ENCODE measurements at regions not wholly inside any gene's neighbourhood (a gene's known extent, or its start where the extent isn't known, plus 50 kb on each side); places are given as distances from the start of the nearest gene placed in this dataset.

DNA sequence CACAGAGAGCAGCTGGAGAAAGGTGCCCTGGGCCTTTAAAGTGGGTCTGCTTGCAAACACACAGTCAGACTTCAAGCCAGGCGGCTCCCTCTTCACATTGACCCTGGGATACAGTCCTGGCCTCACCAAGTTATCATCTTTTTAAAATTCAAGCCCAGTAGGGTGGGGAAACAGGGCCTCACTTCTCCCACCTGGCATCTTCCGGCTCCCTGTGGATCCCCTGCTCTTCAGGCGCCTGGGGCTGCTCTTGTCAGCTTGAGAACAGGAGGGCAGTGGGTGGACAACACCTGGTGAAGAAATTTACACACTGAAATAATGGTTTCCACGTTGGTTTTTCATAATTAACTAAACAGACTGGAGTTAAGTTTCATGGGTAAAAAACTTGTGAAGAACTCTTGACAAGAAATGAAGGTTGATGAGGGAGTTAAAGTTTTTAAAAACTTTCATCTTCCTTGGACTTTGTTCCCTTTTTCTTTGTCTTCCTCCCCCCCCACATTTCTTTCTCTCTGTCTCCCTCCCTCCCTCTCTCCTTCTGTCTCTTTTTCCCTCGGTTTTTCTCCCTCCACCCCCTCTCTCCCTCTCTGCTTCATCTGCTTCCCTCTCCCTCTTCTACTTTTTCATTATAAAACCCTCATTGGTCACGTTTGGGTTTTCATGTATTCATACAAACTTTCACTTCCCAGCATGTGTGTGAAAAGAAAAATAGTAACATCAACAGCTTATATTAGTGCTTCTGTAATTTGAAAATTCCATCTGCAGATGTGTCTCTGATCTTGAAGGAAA is 219.6 kb downstream of the DMRT2 start:
- no peak for DNase-seq

DNA sequence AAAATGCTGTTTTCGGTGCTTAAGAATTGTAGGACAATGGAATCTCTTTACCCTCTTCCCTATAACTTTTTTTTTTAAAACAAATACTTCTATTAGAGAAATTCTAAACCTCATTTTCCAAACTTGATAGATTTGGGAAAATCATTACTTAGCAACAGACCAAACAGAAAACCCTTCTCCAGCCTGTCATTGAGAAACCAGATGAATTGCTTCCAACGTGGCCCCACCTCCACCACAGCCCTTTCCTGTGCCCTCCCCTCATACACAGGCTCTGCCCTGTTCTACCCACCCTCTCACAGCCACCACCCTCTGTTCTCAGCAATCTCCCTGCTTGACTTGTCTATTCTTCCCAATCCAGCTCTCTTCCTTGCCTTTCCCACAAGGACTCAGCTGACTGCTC is 221.2 kb downstream of the DMRT2 start:
- DNase-seq, result no peak

GRCh38 chr9:1271786-1272185 is 221.6 kb downstream of the DMRT2 start:
- DNase-seq, result no peak

DNA sequence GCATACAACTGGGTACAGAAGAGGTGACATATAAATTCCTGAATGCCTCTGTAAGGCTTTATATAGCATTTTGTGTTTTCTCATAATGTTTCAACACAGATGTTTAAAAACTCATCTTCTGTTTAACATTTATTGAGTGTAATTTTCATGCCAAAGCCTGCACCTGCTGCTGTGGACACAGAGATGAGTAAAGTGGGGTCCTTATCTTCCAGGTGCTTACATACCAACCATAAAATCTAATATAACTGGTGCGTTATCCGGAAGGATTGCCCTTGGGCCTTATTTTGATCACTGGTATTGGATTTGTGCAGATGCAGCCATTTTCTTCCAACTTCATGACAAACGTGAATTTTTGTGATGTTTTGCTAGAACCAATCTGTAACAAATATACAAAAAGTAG is 222.3 kb downstream of the DMRT2 start:
- DNase-seq, result no peak

- no peak for DNase-seq
Observed at GRCh38 chr9:1273859-1274258, 223.7 kb downstream of the DMRT2 start.

- DNase-seq, result no peak
Observed at GRCh38 chr9:1274334-1274733, 224.2 kb downstream of the DMRT2 start.

GRCh38 chr9:1276474-1276873 is 226.3 kb downstream of the DMRT2 start:
- no peak for DNase-seq

GRCh38 chr9:1284727-1285126 is 234.6 kb downstream of the DMRT2 start:
- no peak for DNase-seq

DNA sequence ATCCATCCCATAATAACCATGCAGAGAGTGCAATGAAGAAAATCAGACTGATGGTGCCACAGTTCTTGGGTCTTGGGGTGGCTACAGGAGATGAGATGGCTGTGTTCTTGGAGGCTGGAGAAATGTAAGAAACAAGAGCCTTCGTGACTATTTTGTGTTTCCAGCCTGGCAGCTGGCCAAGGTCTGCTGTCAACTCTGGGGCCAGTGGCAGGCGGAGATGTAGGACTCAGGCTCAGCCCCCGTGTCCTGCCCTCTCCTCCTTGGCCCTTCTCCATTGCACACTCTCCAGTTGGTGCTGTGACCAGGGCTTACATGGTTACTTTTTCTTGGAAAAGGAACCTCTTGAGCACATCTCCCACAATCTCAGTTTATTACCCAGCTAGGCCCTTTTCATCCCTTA is 235.4 kb downstream of the DMRT2 start:
- DNase-seq, result no peak

DNA sequence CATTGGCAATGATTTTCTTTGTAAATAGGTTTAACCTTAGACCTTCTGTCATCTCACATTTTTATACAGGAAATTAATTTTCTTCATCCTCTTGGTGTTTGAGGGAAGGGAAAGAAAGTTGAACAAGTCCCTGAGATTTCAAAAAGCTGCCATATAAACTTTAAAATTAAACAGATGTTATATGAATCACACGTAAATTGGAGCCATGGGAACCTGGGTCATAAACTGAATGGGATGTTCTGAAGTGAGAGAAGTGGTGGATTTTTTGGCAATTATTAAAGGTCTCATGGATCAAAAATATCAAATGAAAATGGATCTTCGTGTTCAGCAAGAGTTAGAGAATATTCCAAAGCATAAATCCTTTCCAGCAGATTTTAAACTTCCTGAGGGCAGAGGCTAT is 242.2 kb downstream of the DMRT2 start:
- DNase-seq, result no peak

DNA sequence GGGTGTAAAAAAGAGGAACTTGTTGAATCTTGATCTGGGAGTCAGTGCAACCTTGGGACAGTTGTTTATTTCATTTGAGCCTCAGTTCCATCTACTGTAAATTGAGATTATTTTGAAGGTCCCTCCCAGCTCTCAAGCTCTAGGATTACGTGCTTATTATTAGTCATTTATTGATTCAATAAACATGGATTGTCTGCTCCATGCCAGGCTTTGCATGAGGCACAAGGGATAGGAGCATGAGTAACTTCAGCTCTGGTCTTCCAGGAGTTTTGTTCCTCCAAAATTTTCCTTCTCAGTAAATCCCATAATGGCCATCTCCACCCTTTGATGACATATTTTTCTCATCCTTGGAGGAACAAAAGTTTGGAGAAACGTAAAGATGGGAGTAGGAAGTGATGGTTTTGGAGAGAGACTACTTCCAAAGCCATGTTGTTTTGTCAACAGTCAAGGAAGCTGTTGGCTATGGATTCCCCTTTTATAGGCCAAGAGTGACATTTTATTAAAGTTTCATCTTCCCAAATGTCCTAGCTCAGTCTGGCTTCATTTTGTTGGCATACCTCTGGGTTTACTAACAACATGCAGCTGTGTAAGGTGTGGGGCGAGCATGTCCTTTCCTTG is 244.6 kb downstream of the DMRT2 start:
- DNase-seq, result no peak

GRCh38 chr9:1296331-1296730 is 246.2 kb downstream of the DMRT2 start:
- no peak for DNase-seq

DNA sequence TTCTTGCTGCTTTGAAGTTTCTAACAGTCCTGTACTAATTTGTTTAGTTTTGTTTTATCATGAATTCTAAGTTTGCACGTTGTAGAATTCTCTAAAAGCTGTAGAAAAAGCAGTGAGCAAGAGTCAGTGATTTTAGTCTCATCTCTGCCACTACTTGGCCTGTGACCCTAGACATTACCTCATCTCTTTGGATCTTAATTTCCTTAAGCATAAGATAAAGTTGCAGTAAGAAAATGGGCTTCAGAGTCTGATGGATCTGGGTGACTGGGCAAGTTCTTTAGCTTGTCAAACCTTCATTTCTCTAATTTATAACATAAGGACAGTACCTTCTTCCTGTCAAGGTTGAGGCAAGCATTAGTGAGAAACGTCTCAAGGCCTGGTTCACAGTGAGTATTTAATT is 247.9 kb downstream of the DMRT2 start:
- DNase-seq, result no peak

DNA sequence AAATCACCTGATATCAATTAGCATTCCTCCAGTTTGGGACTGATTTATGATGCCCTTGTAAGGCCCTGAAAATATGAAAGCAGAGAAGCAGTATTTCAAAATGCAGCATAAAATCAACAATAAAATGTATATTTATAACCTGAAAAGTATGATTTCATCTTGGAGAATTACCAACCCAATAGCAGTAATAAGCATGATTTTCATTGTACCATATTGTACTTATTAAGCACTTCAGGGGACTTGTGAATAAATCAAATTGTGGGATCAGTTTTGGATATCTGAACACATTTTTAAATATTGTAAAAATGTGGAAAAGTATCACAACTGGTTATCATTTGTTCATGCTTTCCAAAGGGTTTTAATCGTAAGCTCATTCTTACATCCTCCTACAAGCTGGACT is 250.8 kb downstream of the DMRT2 start:
- no peak for DNase-seq

GRCh38 chr9:1303932-1304331 is 253.8 kb downstream of the DMRT2 start:
- DNase-seq, result no peak

DNA sequence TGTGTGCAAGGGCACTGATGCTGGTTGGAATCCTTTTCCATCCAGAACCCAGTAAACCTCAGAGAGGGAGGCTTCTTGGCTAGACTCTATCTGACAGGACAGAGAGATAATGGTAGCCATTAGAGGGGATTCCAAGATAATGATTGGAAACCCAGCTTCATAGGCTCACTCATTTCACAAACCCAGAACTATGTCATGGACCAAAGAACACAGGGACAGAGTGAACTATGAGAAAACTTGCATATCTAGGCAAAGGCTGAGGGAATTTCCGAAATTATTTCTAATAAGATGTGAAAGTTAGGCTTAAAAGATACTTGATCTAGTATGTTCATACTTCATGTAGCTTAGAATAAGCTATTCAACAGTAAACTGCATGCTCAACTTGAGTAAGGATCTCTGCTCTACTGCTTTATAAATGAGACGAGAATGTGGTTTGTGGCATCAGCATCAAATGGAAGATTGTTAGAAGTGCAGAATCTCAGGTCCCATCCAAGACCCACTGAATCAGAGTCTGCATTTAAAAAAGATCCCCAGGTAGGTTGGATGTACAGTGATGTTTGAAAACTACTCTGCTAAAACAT is 261.4 kb downstream of the DMRT2 start:
- DNase-seq, result no peak

DNA sequence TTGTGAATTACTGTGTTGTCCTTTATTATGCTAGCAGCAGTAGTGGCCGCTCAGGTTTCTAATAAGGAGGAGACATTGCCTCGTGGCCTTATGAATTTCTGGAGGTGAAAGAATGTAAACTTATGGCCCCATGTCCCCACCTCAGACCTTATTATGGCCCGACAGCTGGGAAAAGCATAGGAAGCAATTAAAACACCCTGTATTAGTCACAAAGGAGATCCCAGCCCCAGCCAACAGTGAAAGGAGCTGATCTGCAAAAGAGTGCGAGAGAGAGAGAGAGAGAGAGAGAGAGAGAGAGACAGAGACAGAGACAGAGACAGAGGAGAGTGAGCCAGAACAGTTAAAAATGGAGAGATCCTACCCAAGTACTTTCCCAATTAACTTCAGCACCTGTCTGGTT is 269.3 kb downstream of the DMRT2 start:
- no peak for DNase-seq

DNA sequence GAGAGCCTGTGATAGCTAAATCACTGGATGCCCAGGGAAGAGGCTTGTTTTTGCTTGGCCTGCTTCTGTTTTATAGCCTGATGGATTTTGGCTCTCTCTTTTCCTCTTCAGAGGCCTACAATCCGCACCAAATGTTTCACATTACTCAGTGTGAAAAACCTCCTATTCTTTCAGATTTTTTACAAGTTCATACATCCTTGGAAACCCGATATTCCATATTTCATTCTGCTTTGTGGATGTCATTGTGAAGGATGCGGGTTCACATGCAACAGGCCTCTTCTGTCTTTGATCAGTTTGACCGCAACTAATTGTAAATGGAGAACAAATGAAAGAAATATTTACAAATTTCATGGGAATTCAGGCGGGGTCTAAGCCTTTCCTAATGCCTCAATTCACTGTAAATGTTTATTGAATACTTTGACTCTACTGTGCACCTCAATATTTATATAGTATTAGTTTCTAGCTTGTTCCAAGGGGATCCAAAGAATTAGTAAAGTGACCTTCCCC is 269.9 kb downstream of the DMRT2 start:
- DNase-seq, result no peak

DNA sequence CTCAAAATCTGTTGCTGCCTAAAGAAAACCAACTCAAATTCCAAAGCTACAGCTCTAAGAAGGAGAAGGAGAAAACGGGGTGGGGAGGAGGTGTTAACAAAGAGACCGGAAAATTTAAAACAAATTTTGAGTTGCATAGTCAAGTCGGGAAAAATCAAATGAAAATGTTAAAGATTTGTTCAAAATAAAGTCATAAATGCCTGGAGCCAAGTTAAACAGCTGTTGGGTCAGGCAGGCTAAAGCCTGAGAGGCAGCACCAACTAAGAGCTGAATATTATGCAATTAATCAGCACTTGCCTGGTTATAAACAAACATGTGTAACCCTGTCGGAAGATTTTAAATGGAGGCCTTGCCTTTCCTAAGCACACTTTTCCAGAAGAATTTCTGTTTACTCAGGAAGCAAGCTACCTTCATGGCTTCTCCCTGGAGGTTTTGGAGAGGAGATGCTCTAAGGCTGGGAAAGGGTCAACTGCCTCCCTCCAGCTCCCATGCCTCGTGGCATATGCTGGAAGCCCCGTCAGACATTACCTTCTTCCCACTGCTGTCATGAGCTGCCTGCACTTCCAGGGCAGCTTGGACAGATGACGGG is 270.5 kb downstream of the DMRT2 start:
- DNase-seq, result no peak

DNA sequence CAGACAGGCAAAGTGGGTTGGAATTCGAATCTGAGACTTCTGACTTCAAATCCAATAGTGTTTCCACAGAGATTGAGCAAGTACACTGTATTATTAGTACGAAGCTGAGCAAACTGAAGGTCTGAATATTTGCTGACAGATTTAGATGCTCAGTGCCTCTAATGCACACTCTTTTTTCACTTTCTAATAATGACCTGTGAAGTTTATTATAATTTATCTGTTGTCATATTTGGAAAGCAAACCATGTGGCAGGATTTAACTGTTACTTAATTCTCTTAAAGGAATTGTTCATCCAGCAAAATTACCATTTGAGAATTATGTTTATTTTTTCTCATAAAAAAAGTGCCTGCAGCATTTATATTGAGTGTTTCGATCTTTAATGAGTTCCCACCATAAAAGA is 277.3 kb downstream of the DMRT2 start:
- DNase-seq, result no peak

DNA sequence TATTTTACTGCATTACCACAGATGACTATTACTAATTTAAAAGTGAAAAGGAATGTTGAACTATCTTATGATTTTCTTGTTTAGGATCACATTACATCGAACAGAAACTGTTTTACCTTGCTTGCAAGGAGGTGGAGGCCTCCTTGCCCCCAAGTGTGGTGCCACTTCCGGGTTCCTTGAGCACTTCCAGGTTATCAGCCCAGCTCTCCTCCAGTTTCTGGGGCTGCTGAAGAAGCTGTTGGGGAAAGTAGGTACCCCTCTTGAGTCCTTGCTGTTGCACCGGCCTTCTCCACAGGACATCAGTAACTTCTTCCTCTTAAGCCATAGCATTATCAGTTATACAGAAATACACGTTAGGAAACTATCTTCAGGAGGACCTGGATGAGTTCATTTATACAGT is 278.2 kb downstream of the DMRT2 start:
- DNase-seq, result no peak

DNA sequence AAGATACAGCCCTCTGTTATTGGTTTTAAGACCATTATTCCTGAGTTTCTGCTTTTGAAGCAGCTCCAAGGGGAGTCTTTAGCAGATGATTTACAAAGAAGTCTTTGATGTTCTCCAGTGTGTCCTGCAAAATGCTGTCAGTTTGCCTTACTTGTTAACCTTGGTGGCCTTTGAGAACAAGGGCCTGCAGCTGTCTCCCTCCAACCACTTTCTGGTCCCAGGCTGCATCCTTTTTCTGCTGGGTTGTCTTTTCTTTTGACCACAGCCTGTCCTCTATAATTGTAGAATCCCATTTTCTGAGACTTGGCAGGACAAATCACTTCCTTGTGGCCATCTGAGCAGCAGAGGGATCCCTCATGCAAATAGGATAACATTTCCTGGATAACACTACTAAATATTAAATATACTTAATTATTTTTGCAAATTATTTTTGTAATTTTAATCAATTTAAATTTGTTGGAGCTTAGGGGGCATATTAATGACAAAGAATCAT is 281.4 kb downstream of the DMRT2 start:
- no peak for DNase-seq

- no peak for DNase-seq
Observed at GRCh38 chr9:1332156-1332555, 282.0 kb downstream of the DMRT2 start.

DNA sequence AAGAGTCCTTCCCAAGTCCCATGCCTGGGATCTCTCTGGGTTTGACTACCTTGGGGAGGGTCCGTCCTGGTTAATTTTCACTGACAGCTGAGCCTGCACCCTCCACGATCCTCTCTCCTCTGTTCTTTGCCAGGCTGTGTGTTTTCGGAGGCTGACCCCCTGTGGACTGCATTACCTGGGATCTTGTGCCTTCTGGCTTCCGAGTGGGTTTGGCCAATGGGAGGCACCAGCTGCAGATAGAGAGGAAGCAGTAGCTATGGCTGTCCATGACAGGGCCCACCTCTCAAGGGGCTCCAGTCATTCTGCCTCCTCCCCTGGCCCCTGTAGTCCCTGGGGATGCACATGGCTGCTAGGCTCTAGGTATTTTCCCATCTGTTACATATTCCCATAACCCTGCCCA is 285.0 kb downstream of the DMRT2 start:
- DNase-seq, result no peak
